Amygdala (tissue), 56 donors: ENCODE measurements at regions not wholly inside any gene's neighbourhood (a gene's known extent, or its start where the extent isn't known, plus 50 kb on each side); places are given as distances from the start of the nearest gene placed in this dataset.
"Not testable (repeated sequence)": the region's sequence is repeated elsewhere in the genome, so short reads cannot be mapped to it uniquely, and the experiment has no call there.

Experiments used
- DNase-seq, 56 donors: peaks; one replicate each; lab custom pipeline; 2025; lab: John Stamatoyannopoulos, UW

GRCh38 chr5:82959466-82959865, 117.7 kb downstream of the TMEM167A start:
- DNase-seq: no peak

- no peak for DNase-seq
Measured at GRCh38 chr5:82956600-82956999, 120.6 kb downstream of the TMEM167A start.

- DNase-seq: no peak
Measured at GRCh38 chr5:82952326-82952725, 124.9 kb downstream of the TMEM167A start.

GRCh38 chr5:82944267-82944666, 132.9 kb downstream of the TMEM167A start:
- DNase-seq: not testable (repeated sequence)

- no peak for DNase-seq
Measured at GRCh38 chr5:82942083-82942881, 134.9 kb downstream of the TMEM167A start.

GRCh38 chr5:82938901-82939725, 138.1 kb downstream of the TMEM167A start:
- DNase-seq: no peak

- DNase-seq: not testable (repeated sequence)
Measured at GRCh38 chr5:82932473-82933220, 144.5 kb downstream of the TMEM167A start.

- no peak for DNase-seq
Measured at GRCh38 chr5:82931110-82931509, 146.1 kb downstream of the TMEM167A start.

- no peak for DNase-seq
Measured at GRCh38 chr5:82925061-82925411, 152.2 kb downstream of the TMEM167A start.

GRCh38 chr5:82924226-82925060, 152.8 kb downstream of the TMEM167A start:
- DNase-seq: no peak

GRCh38 chr5:82922086-82922734, 155.0 kb downstream of the TMEM167A start:
- DNase-seq: peak in 45 of 56 donors; percentile 5 to 77 (median 36)

GRCh38 chr5:82918311-82919031, 158.7 kb downstream of the TMEM167A start:
- DNase-seq: no peak

GRCh38 chr5:82917584-82917983, 159.6 kb downstream of the TMEM167A start:
- DNase-seq: no peak

GRCh38 chr5:82913971-82914370, 163.2 kb downstream of the TMEM167A start:
- DNase-seq: no peak

GRCh38 chr5:82912462-82912861, 164.7 kb downstream of the TMEM167A start:
- no peak for DNase-seq

GRCh38 chr5:82911910-82912309, 165.3 kb downstream of the TMEM167A start:
- DNase-seq: no peak

GRCh38 chr5:82910905-82911304, 166.3 kb downstream of the TMEM167A start:
- no peak for DNase-seq

- no peak for DNase-seq
Measured at GRCh38 chr5:82910491-82910890, 166.7 kb downstream of the TMEM167A start.

- DNase-seq: no peak
Measured at GRCh38 chr5:82909771-82910170, 167.4 kb downstream of the TMEM167A start.
